Stimulated activated CD4-positive, alpha-beta T cell treated with anti-CD3 and anti-CD28 coated beads, Interleukin-4, amount 100 ng/mL, for 4 hours (primary cell): ENCODE measurements at regions not wholly inside any gene's neighbourhood (a gene's known extent, or its start where the extent isn't known, plus 50 kb on each side); places are given as distances from the start of the nearest gene placed in this dataset.

Experiments used
- DNase-seq, 2 experiments: peaks; one replicate each; pipeline ENCODE4 v3.0.0-alpha.2; 2020

- DNase-seq, result no peak
Observed at GRCh38 chr10:123462246-123462645, 203.9 kb upstream of the GPR26 start.

- no peak for DNase-seq
Observed at GRCh38 chr10:123462756-123463155, 203.4 kb upstream of the GPR26 start.

- no peak for DNase-seq
Observed at GRCh38 chr10:123463181-123463580, 203.0 kb upstream of the GPR26 start.

- no peak for DNase-seq
Observed at GRCh38 chr10:123463698-123464097, 202.5 kb upstream of the GPR26 start.

GRCh38 chr10:123464430-123465323, 201.5 kb upstream of the GPR26 start:
- no peak for DNase-seq

- DNase-seq, result no peak
Observed at GRCh38 chr10:123470336-123470921, 195.7 kb upstream of the GPR26 start.

- DNase-seq, result no peak
Observed at GRCh38 chr10:123471811-123472210, 194.3 kb upstream of the GPR26 start.

- no peak for DNase-seq
Observed at GRCh38 chr10:123472606-123473005, 193.5 kb upstream of the GPR26 start.

- no peak for DNase-seq
Observed at GRCh38 chr10:123474700-123475099, 191.5 kb upstream of the GPR26 start.

- DNase-seq, result no peak
Observed at GRCh38 chr10:123475466-123475865, 190.7 kb upstream of the GPR26 start.

- DNase-seq, result no peak
Observed at GRCh38 chr10:123478116-123478515, 188.0 kb upstream of the GPR26 start.

GRCh38 chr10:123479640-123480039, 186.5 kb upstream of the GPR26 start:
- DNase-seq, result no peak

- no peak for DNase-seq
Observed at GRCh38 chr10:123480344-123480743, 185.8 kb upstream of the GPR26 start.

- DNase-seq, result no peak
Observed at GRCh38 chr10:123480845-123481244, 185.3 kb upstream of the GPR26 start.

- no peak for DNase-seq
Observed at GRCh38 chr10:123484722-123485121, 181.4 kb upstream of the GPR26 start.

GRCh38 chr10:123485341-123485960, 180.7 kb upstream of the GPR26 start:
- no peak for DNase-seq

GRCh38 chr10:123488436-123488835, 177.7 kb upstream of the GPR26 start:
- DNase-seq, result no peak

- DNase-seq, result no peak
Observed at GRCh38 chr10:123491364-123491763, 174.8 kb upstream of the GPR26 start.

- no peak for DNase-seq
Observed at GRCh38 chr10:123492016-123492415, 174.1 kb upstream of the GPR26 start.

GRCh38 chr10:123494301-123494808, 171.8 kb upstream of the GPR26 start:
- DNase-seq, result no peak

GRCh38 chr10:123496375-123496774, 169.8 kb upstream of the GPR26 start:
- no peak for DNase-seq

GRCh38 chr10:123496996-123497660, 169.0 kb upstream of the GPR26 start:
- DNase-seq, result no peak

GRCh38 chr10:123500110-123500509, 166.0 kb upstream of the GPR26 start:
- no peak for DNase-seq
